ENCODE measurements at regions not wholly inside any gene's neighbourhood (a gene's known extent, or its start where the extent isn't known, plus 50 kb on each side); places are given as distances from the start of the nearest gene placed in this dataset.

- Histone ChIP-seq H3K4me1 (ENCODE audit: low read length) (no peaks in the 10 kb centered on the region), H3K9ac (ENCODE audit: low read length) (no peak overlapping the region), H2AFZ (ENCODE audit: low read length) (no peak overlapping the region), H3K36me3 (ENCODE audit: insufficient read depth, low read length) (no peaks in the 10 kb centered on the region), H3K9me2 (replicated peaks; ENCODE audit: insufficient read depth, low read length) (no peaks in the 10 kb centered on the region), H3K4me2 (ENCODE audit: low read depth, low read length, poor library complexity, severe bottlenecking) (no peak overlapping the region), H3K9me3 (ENCODE audit: low read length) (no peaks in the 10 kb centered on the region), H3K27me3 (ENCODE audit: low read length) (no peaks in the 10 kb centered on the region), H3K79me2 (ENCODE audit: low read length) (no peaks in the 10 kb centered on the region), H4K20me1 (ENCODE audit: insufficient read depth, low read depth, low read length) (no peaks in the 10 kb centered on the region), H3K27ac (ENCODE audit: low read length) (no peak overlapping the region), H3K4me3 (ENCODE audit: low read length) (no peak overlapping the region)
- DNase-seq: no peak
Observed at GRCh38 chr3:168883145-168883544, 780.4 kb downstream of the MECOM start.

- Histone ChIP-seq H3K4me3 (ENCODE audit: low read length) (no peak overlapping the region), H3K27me3 (ENCODE audit: low read length) (no peaks in the 10 kb centered on the region), H3K4me2 (ENCODE audit: low read depth, low read length, poor library complexity, severe bottlenecking) (no peak overlapping the region), H3K4me1 (ENCODE audit: low read length) (no peaks in the 10 kb centered on the region), H3K9me2 (replicated peaks; ENCODE audit: insufficient read depth, low read length) (no peaks in the 10 kb centered on the region), H4K20me1 (ENCODE audit: insufficient read depth, low read depth, low read length) (no peaks in the 10 kb centered on the region), H3K9ac (ENCODE audit: low read length) (no peak overlapping the region), H2AFZ (ENCODE audit: low read length) (no peak overlapping the region), H3K9me3 (ENCODE audit: low read length) (no peaks in the 10 kb centered on the region), H3K27ac (ENCODE audit: low read length) (no peak overlapping the region), H3K36me3 (ENCODE audit: insufficient read depth, low read length) (no peaks in the 10 kb centered on the region), H3K79me2 (ENCODE audit: low read length) (no peaks in the 10 kb centered on the region)
- DNase-seq: no peak
Observed at GRCh38 chr3:168881804-168882203, 781.7 kb downstream of the MECOM start.

DNA sequence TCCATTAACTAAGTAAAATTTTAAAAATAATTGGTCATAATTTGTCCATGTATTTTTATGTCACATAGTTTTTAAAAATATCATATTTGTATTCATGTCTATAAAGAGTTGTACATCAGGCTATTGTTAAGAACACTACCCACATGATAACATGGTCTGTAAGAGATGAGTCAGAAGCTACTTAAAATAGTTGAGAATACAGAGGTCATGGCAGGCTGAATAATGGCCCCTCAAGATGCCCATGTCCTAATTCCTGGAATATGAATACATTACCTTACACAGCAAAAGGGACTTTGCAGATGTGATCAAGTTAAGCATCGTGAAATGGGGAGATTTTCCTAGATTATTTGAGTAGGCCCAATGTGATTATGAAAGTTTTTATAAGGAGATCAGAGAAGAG lies 782.9 kb upstream of the GOLIM4 start:
- no peaks in the 10 kb centered on the region for H3K36me3 ChIP-seq (ENCODE audit: insufficient read depth, low read length)
- no peaks in the 10 kb centered on the region for H3K27me3 ChIP-seq (ENCODE audit: low read length)
- no peaks in the 10 kb centered on the region for H3K9me3 ChIP-seq (ENCODE audit: low read length)
- no peak for DNase-seq
- no peaks in the 10 kb centered on the region for H3K79me2 ChIP-seq (ENCODE audit: low read length)
- H3K27ac ChIP-seq (ENCODE audit: low read length): no peak overlapping the region
- H4K20me1 ChIP-seq (ENCODE audit: insufficient read depth, low read depth, low read length): no peaks in the 10 kb centered on the region
- no peak overlapping the region for H2AFZ ChIP-seq (ENCODE audit: low read length)
- no peaks in the 10 kb centered on the region for H3K4me1 ChIP-seq (ENCODE audit: low read length)
- no peak overlapping the region for H3K4me2 ChIP-seq (ENCODE audit: low read depth, low read length, poor library complexity, severe bottlenecking)
- no peaks in the 10 kb centered on the region for H3K9me2 ChIP-seq (replicated peaks; ENCODE audit: insufficient read depth, low read length)
- no peak overlapping the region for H3K4me3 ChIP-seq (ENCODE audit: low read length)
- H3K9ac ChIP-seq (ENCODE audit: low read length): no peak overlapping the region

DNA sequence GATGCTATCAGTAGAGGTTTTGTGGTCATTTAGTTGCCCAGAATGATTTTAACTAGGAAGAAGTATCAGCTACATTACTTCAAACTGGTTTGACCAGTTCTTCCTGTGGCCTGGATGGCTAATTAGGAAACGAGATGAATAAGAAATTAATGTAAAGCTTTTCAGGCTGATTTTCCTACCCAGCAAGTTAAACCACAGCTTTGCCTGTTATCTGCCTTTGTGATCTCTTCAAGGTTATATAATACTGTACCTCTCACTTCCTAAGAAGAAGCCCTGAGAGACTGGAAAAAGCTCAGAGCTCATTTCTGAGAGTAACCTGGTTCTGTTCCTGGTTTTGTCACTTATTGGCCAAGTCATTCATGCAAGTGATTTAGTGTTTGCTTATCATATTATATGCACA lies 782.2 kb upstream of the GOLIM4 start:
- Histone ChIP-seq H3K36me3 (ENCODE audit: insufficient read depth, low read length) (no peaks in the 10 kb centered on the region), H4K20me1 (ENCODE audit: insufficient read depth, low read depth, low read length) (no peaks in the 10 kb centered on the region), H3K4me3 (ENCODE audit: low read length) (no peak overlapping the region), H3K27ac (ENCODE audit: low read length) (no peak overlapping the region), H3K79me2 (ENCODE audit: low read length) (no peaks in the 10 kb centered on the region), H3K9me3 (ENCODE audit: low read length) (no peaks in the 10 kb centered on the region), H3K4me1 (ENCODE audit: low read length) (no peaks in the 10 kb centered on the region), H3K9ac (ENCODE audit: low read length) (no peak overlapping the region), H2AFZ (ENCODE audit: low read length) (no peak overlapping the region), H3K4me2 (ENCODE audit: low read depth, low read length, poor library complexity, severe bottlenecking) (no peak overlapping the region), H3K9me2 (replicated peaks; ENCODE audit: insufficient read depth, low read length) (no peaks in the 10 kb centered on the region), H3K27me3 (ENCODE audit: low read length) (no peaks in the 10 kb centered on the region)
- no peak for DNase-seq

DNA sequence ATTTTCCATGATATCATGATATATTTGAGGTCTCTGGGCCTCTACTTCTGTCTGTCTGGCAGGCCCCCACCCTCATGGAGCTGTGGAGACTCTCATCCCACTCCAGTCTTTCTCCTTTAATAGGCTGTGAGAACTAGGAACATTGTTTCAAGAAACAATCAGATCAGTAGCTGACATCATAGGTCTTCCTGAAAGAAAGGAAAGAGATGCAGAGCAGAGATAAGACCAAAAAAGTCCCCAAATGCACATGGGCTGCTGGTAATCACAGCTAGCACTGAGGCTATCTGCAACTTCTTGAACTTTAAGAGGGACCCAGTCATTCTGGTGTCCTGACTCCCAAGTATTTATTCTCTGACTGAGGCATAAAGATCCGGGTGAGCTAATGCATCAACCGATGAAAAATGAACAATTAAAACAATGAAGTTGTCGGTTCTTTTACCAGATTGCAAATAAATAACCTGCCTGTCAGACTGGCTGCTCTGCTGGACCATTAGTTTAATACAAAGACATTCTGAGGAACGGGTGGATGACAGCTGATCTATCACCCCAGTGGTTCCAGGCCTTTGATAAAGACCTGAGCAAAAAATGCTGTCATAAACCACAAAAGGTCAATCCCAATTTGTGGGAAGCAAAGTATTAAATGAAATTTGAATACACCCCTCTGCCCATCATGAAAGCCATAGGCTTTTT lies 780.8 kb upstream of the GOLIM4 start:
- no peak for DNase-seq
- Histone ChIP-seq H3K9me2 (replicated peaks; ENCODE audit: insufficient read depth, low read length) (no peaks in the 10 kb centered on the region), H3K27ac (ENCODE audit: low read length) (no peak overlapping the region), H3K9ac (ENCODE audit: low read length) (no peak overlapping the region), H4K20me1 (ENCODE audit: insufficient read depth, low read depth, low read length) (no peaks in the 10 kb centered on the region), H3K4me3 (ENCODE audit: low read length) (no peak overlapping the region), H3K4me1 (ENCODE audit: low read length) (no peaks in the 10 kb centered on the region), H3K4me2 (ENCODE audit: low read depth, low read length, poor library complexity, severe bottlenecking) (no peak overlapping the region), H3K27me3 (ENCODE audit: low read length) (no peaks in the 10 kb centered on the region), H3K36me3 (ENCODE audit: insufficient read depth, low read length) (no peaks in the 10 kb centered on the region), H3K9me3 (ENCODE audit: low read length) (no peaks in the 10 kb centered on the region), H3K79me2 (ENCODE audit: low read length) (no peaks in the 10 kb centered on the region), H2AFZ (ENCODE audit: low read length) (no peak overlapping the region)

- Histone ChIP-seq H3K79me2 (ENCODE audit: low read length) (no peaks in the 10 kb centered on the region), H3K9ac (ENCODE audit: low read length) (no peak overlapping the region), H3K9me2 (replicated peaks; ENCODE audit: insufficient read depth, low read length) (no peaks in the 10 kb centered on the region), H3K27ac (ENCODE audit: low read length) (no peak overlapping the region), H4K20me1 (ENCODE audit: insufficient read depth, low read depth, low read length) (no peaks in the 10 kb centered on the region), H3K36me3 (ENCODE audit: insufficient read depth, low read length) (no peaks in the 10 kb centered on the region), H3K4me2 (ENCODE audit: low read depth, low read length, poor library complexity, severe bottlenecking) (no peak overlapping the region), H2AFZ (ENCODE audit: low read length) (no peak overlapping the region), H3K4me1 (ENCODE audit: low read length) (no peaks in the 10 kb centered on the region), H3K4me3 (ENCODE audit: low read length) (no peak overlapping the region), H3K9me3 (ENCODE audit: low read length) (no peaks in the 10 kb centered on the region), H3K27me3 (ENCODE audit: low read length) (no peaks in the 10 kb centered on the region)
- DNase-seq: no peak
Observed at GRCh38 chr3:168872826-168873225, 777.1 kb upstream of the GOLIM4 start.

DNA sequence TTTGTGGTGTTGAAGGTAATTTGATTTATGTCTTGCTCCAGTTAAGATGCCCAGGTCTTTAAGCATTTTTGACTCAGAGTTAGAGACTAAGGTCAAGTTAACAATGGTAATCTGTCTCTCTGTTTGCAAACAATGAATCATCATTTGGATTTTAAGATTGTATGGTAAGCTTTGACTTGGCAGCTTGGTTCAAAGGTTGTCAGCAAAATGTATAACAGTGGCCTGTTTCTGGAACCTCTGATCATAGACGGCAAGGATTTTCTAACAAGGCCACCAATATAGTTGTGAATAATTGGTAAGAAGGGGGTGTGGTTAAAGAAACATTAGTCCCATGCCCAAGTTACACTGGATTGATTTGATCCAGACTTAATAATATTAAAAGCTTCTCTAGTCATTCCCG lies 775.2 kb upstream of the GOLIM4 start:
- Histone ChIP-seq H3K4me1 (ENCODE audit: low read length) (no peaks in the 10 kb centered on the region), H2AFZ (ENCODE audit: low read length) (no peak overlapping the region), H3K27me3 (ENCODE audit: low read length) (no peaks in the 10 kb centered on the region), H3K9me3 (ENCODE audit: low read length) (no peaks in the 10 kb centered on the region), H3K79me2 (ENCODE audit: low read length) (no peaks in the 10 kb centered on the region), H3K4me3 (ENCODE audit: low read length) (no peak overlapping the region), H4K20me1 (ENCODE audit: insufficient read depth, low read depth, low read length) (no peaks in the 10 kb centered on the region), H3K36me3 (ENCODE audit: insufficient read depth, low read length) (no peaks in the 10 kb centered on the region), H3K9ac (ENCODE audit: low read length) (no peak overlapping the region), H3K4me2 (ENCODE audit: low read depth, low read length, poor library complexity, severe bottlenecking) (no peak overlapping the region), H3K9me2 (replicated peaks; ENCODE audit: insufficient read depth, low read length) (no peaks in the 10 kb centered on the region), H3K27ac (ENCODE audit: low read length) (no peak overlapping the region)
- no peak for DNase-seq

GRCh38 chr3:168865022-168865551 lies 769.4 kb upstream of the GOLIM4 start:
- H3K4me1 ChIP-seq (ENCODE audit: low read length): no peaks in the 10 kb centered on the region
- no peak overlapping the region for H3K27ac ChIP-seq (ENCODE audit: low read length)
- no peaks in the 10 kb centered on the region for H3K79me2 ChIP-seq (ENCODE audit: low read length)
- peak; percentile 65 for DNase-seq
- H3K9ac ChIP-seq (ENCODE audit: low read length): no peak overlapping the region
- H3K36me3 ChIP-seq (ENCODE audit: insufficient read depth, low read length): no peaks in the 10 kb centered on the region
- no peak overlapping the region for H2AFZ ChIP-seq (ENCODE audit: low read length)
- H4K20me1 ChIP-seq (ENCODE audit: insufficient read depth, low read depth, low read length): no peaks in the 10 kb centered on the region
- H3K27me3 ChIP-seq (ENCODE audit: low read length): no peaks in the 10 kb centered on the region
- H3K4me2 ChIP-seq (ENCODE audit: low read depth, low read length, poor library complexity, severe bottlenecking): no peak overlapping the region
- H3K9me3 ChIP-seq (ENCODE audit: low read length): no peaks in the 10 kb centered on the region
- no peaks in the 10 kb centered on the region for H3K9me2 ChIP-seq (replicated peaks; ENCODE audit: insufficient read depth, low read length)
- no peak overlapping the region for H3K4me3 ChIP-seq (ENCODE audit: low read length)
